HL-60 (cell line): ENCODE measurements at regions not wholly inside any gene's neighbourhood (a gene's known extent, or its start where the extent isn't known, plus 50 kb on each side); places are given as distances from the start of the nearest gene placed in this dataset.

Source experiments
- DNase-seq, 2 experiments: peaks; one replicate each; pipeline ENCODE4 v3.0.0-alpha.2; 2010 to 2020; ENCODE audit warnings: low read depth in 1 of 2, low spot score in 1 of 2
- H3K27ac ChIP-seq: fragments of 250-450 bp; sonication (Bioruptor Pico); replicated peaks from 2 replicates; pipeline ENCODE4 v1.5.1; 2020; ENCODE audit warnings: mild to moderate bottlenecking, moderate library complexity
- H3K27me3 ChIP-seq: fragments of 250-450 bp; sonication (Bioruptor Pico); 2 replicates; pipeline ENCODE4 v1.5.1; 2021; ENCODE audit warnings: mild to moderate bottlenecking, moderate library complexity; ENCODE audit not compliant: insufficient read depth, poor library complexity, severe bottlenecking
- H3K4me3 ChIP-seq: replicated peaks from 2 replicates; pipeline ENCODE4 v1.5.1; 2011; ENCODE audit warnings: mild to moderate bottlenecking, control low read depth, low read length; ENCODE audit not compliant: insufficient read depth
- CTCF ChIP-seq: IDR thresholded peaks from one replicate; pipeline ENCODE4 v1.5.1; 2011; ENCODE audit warnings: low read length, control low read depth, inconsistent platforms; ENCODE audit not compliant: insufficient read depth
- GABPA ChIP-seq: IDR thresholded peaks from 2 replicates; pipeline ENCODE4 v1.6.1; 2012; ENCODE audit warnings: low read depth
- POLR2AphosphoS5 ChIP-seq: IDR thresholded peaks from 2 replicates; pipeline ENCODE4 v1.6.1; 2012; ENCODE audit warnings: low read depth
- SPI1 ChIP-seq: IDR thresholded peaks from 2 replicates; pipeline ENCODE4 v1.6.1; 2012; ENCODE audit warnings: low read depth, mild to moderate bottlenecking, borderline replicate concordance
- TF ChIP-seq, protein P1 (sequence below): IDR thresholded peaks from 2 replicates; pipeline ENCODE4 v1.6.1; 2012; ENCODE audit warnings: low read depth; ENCODE audit not compliant: insufficient replicate concordance

DNA sequence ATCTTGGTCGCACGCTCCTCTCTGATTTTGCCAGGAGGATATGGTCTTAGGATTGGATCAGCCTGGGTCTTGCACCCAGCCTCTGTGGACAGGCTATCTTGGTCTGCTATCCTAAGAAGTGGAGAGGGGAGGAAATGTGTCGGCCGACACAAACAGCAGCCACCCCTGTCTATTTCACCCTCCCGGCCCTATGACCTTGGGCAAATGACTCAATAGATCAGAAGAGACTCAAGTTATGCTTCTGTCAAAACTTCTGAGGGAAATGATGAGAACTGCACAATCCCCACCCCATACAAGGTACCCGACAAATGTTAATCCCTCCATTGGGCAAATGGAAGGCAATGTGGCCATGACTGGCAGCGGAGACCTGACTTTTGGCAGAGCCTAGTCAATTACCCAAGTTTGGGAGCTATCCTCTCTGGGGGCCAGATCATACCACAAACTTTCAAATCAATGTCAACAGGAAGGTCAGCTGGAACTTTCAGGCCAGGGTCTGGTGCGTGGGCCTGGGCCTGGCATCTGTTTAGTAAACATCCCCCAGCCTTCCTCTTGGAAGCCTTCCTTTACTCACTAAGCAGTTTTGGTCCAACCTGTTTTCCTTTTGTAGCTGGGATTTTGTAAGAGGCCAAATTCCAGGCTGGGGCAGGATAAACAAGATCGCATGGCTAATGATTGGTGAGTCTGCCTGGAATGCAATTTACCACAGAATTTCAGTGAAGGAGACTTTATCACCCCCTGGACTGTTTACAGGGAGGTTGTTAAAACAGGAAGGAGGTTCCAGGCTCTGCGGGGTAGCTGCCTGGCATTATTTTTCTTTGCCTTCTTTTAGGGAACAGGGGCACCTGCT lies 64.2 kb upstream of the CPEB4 start:
- H3K4me3 ChIP-seq: no peak overlapping the region
- DNase-seq: no peak

GRCh38 chr5:173825215-173825865 lies 62.8 kb upstream of the CPEB4 start:
- Histone ChIP-seq H3K27ac (no peak overlapping the region), H3K27me3 (no peaks in the 10 kb centered on the region), H3K4me3 (no peak overlapping the region)
- TF ChIP-seq, protein P1, sequence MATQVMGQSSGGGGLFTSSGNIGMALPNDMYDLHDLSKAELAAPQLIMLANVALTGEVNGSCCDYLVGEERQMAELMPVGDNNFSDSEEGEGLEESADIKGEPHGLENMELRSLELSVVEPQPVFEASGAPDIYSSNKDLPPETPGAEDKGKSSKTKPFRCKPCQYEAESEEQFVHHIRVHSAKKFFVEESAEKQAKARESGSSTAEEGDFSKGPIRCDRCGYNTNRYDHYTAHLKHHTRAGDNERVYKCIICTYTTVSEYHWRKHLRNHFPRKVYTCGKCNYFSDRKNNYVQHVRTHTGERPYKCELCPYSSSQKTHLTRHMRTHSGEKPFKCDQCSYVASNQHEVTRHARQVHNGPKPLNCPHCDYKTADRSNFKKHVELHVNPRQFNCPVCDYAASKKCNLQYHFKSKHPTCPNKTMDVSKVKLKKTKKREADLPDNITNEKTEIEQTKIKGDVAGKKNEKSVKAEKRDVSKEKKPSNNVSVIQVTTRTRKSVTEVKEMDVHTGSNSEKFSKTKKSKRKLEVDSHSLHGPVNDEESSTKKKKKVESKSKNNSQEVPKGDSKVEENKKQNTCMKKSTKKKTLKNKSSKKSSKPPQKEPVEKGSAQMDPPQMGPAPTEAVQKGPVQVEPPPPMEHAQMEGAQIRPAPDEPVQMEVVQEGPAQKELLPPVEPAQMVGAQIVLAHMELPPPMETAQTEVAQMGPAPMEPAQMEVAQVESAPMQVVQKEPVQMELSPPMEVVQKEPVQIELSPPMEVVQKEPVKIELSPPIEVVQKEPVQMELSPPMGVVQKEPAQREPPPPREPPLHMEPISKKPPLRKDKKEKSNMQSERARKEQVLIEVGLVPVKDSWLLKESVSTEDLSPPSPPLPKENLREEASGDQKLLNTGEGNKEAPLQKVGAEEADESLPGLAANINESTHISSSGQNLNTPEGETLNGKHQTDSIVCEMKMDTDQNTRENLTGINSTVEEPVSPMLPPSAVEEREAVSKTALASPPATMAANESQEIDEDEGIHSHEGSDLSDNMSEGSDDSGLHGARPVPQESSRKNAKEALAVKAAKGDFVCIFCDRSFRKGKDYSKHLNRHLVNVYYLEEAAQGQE: no peak
- TF ChIP-seq SPI1 (no peak), POLR2AphosphoS5 (no peak), CTCF (no peak), GABPA (no peak)
- no peak for DNase-seq

More for the DNA sequence above, 64.2 kb upstream of the CPEB4 start:
- TF ChIP-seq POLR2AphosphoS5: no peak
- no peak for TF ChIP-seq CTCF
- TF ChIP-seq, protein P1: no peak
- no peak for TF ChIP-seq SPI1
- TF ChIP-seq GABPA: no peak
- Histone ChIP-seq H3K27ac (no peak overlapping the region), H3K27me3 (no peaks in the 10 kb centered on the region)

GRCh38 chr5:173826086-173826427 lies 62.1 kb upstream of the CPEB4 start:
- no peak overlapping the region for H3K27ac ChIP-seq
- no peak for DNase-seq

More at GRCh38 chr5:173826086-173826427, 62.1 kb upstream of the CPEB4 start:
- Histone ChIP-seq H3K4me3 (no peak overlapping the region), H3K27me3 (no peaks in the 10 kb centered on the region)
- TF ChIP-seq POLR2AphosphoS5 (no peak), SPI1 (no peak), CTCF (no peak), GABPA (no peak)
- TF ChIP-seq, protein P1: no peak
